HK-2 (cell line): ENCODE measurements at regions not wholly inside any gene's neighbourhood (a gene's known extent, or its start where the extent isn't known, plus 50 kb on each side); places are given as distances from the start of the nearest gene placed in this dataset.
"Not testable (repeated sequence)": the region's sequence is repeated elsewhere in the genome, so short reads cannot be mapped to it uniquely, and the experiment has no call there.

Source experiments
- DNase-seq: peaks from one replicate; pipeline ENCODE4 v3.0.0-alpha.2; 2018; ENCODE audit not compliant: unreplicated experiment

GRCh38 chr5:92637247-92637646 is 943.8 kb downstream of the NR2F1-AS1 start:
- no peak for DNase-seq

GRCh38 chr5:92635001-92635461 is 946.0 kb downstream of the NR2F1-AS1 start:
- DNase-seq: no peak

GRCh38 chr5:92633875-92634487 is 947.0 kb downstream of the NR2F1-AS1 start:
- DNase-seq: no peak

DNA sequence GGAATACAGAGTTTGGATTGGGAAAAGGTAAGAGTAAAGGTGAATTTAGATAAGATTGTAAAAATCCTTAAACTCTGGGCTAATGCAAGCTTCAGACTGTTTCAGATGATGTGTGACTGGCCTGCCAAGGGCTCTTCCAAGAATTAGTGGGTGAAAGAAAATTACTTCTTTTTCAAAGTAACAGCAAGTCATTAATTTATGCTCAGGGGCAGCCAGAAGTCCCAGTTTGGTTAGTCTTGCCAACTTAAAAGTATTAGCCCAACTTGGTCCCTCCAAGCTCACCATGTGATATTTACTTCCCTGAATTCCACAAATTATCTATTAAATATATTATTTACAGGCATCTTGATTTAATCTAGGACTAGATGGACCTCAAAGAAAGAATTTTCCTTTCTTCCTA is 947.8 kb downstream of the NR2F1-AS1 start:
- no peak for DNase-seq

- not testable (repeated sequence) for DNase-seq
Observed at GRCh38 chr5:92631237-92631701, 949.8 kb downstream of the NR2F1-AS1 start.

GRCh38 chr5:92629574-92629973 is 951.4 kb downstream of the NR2F1-AS1 start:
- DNase-seq: no peak

GRCh38 chr5:92629000-92629399 is 952.0 kb downstream of the NR2F1-AS1 start:
- no peak for DNase-seq

DNA sequence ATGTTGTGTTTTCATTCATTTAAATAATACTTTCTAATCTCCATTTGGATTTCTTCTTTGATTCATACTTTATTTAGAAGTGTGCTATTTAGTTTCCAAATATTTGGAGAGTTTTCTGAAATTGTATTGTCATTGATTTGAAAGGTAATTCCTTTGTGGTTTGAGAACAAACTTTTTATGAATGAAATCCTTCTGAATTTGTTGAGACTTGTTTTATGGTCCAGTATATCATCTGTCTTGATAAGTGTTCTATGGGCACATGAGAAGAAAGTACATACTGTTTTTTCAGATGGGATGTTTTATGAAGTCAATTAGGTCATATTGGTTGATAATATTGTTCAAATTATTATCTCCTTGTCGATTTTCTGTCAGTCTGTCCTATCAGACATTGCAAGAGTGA is 953.8 kb downstream of the NR2F1-AS1 start:
- DNase-seq: no peak

DNA sequence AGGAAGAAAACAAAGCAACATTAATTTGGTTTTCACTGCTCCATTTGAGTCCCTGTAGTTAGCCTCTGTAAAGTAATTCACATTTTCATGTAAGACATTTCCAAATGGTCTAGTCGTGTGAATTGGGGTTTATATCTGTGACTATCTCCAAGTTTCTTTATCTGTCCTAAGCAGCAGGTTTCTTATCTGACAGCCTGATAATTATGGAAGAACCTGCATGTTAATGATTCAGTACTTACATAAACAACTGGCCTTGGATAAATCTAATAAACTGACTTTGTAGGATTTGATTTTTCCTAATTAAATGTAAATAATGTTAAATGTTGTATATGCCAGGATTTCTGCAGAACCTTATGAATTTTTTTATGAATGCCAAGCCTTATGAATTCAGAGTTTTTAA is 964.9 kb downstream of the NR2F1-AS1 start:
- DNase-seq: no peak

- DNase-seq: no peak
Observed at GRCh38 chr5:92613546-92613945, 967.5 kb downstream of the NR2F1-AS1 start.

- not testable (repeated sequence) for DNase-seq
Observed at GRCh38 chr5:92610435-92610834, 970.6 kb downstream of the NR2F1-AS1 start.

GRCh38 chr5:92605591-92605990 is 975.4 kb downstream of the NR2F1-AS1 start:
- DNase-seq: no peak

DNA sequence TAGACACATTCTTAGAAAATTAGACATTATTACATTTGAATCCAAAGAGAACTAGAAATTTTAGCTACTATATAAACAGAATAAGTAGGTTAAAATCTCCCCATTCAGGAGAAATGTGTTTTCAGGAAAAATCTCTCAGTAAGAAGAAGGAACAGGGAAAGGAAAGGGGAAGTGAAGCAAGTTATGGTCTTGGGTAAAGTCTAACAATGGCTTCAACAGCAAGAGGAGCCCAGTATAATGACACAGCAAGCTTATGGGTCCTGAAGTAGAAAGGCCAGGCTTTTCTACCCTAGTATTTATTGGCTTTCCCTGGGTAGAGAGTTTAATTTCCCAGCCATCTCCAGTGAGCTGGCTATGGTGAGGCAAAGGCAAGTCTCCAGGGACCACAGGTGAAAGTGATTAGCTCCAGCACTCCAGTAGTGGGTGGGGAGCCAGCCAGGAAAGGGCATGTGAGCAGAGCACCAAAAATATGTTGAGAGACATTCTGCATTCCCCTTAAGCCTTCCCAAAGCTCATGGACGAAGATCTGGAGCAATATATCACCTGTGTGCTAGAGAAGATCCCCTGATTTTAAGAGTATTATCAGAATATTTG is 981.7 kb downstream of the NR2F1-AS1 start:
- no peak for DNase-seq

DNA sequence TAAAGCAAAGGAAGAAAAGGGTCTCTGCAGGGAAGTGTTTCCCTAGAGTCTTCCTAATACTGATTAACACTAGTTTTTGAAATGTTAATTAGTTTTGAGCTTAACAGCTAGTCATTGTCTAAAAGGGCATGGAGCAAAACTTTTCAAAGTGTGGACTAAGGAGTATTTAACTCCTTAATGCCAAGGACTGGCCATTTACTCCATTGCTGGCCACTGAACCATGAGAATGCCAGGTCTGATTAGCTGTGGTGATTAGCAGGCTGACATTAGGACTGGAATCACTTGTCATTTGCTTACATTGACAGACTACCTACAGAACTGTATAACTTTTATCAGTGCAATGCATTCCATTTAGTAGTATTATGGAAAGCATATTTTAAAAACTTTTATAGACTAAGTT is 987.0 kb downstream of the NR2F1-AS1 start:
- DNase-seq: no peak

DNA sequence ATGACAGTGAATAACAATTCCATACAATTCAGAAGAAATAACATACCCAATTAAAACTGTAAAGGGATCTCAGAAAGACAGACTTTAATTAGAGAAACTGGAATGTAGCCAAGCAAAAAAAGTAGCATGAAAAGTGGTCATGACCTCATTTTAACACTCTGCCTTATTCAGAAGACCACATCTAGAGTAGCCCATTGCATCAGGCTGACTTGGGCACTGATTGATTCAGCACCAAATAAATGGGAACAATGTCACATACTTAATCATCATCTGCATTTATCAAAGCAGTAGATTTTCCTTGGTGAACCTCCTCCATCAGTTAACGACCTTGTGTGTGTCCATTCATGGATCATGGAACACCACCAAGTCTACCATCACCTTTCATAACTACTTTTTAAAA is 992.1 kb downstream of the NR2F1-AS1 start:
- DNase-seq: no peak

- no peak for DNase-seq
Observed at GRCh38 chr5:92581690-92582089, 999.3 kb downstream of the NR2F1-AS1 start.

- DNase-seq: no peak
Observed at GRCh38 chr5:92581249-92581648, 999.8 kb downstream of the NR2F1-AS1 start.

GRCh38 chr5:92580814-92581213 is 1000.2 kb downstream of the NR2F1-AS1 start:
- DNase-seq: no peak

DNA sequence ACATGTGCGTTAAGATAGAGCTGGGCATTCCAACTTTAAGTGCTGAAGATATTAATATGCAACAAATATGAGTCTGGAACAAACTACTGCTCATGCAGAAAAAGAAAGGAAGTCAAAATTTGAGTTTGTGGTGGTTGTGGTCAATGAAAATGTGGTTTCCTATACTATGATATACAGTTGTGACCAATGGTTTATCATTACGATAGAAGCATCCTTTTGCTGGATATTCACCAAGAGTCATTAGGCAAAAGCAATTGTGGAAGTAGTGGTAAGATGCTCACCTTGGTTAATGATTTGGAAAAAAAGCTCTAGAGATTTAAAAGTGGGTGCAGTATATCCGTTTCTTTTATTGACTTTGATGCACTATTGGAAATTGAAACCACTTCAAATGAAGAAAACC is 1007.0 kb downstream of the NR2F1-AS1 start:
- no peak for DNase-seq

DNA sequence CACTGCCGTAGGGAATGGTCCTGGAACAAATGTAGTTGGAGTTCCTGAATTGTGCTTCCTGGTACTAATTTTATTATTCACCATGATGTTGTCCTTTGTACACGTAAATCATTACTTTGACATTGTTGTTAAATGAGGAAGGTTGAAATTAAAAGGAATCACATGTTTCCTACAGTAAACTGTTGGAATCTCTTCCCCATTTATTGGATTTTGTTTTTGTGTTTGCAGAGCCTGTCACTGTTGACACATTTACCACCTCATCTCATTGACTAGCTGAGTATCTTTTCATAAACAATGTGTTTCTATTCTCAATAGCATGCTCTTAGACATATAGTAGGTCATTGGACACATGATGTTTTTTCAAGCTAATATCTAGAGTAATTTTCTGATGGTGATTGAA is 1012.5 kb downstream of the NR2F1-AS1 start:
- no peak for DNase-seq

GRCh38 chr5:92567831-92568450 is 1013.1 kb downstream of the NR2F1-AS1 start:
- DNase-seq: no peak

DNA sequence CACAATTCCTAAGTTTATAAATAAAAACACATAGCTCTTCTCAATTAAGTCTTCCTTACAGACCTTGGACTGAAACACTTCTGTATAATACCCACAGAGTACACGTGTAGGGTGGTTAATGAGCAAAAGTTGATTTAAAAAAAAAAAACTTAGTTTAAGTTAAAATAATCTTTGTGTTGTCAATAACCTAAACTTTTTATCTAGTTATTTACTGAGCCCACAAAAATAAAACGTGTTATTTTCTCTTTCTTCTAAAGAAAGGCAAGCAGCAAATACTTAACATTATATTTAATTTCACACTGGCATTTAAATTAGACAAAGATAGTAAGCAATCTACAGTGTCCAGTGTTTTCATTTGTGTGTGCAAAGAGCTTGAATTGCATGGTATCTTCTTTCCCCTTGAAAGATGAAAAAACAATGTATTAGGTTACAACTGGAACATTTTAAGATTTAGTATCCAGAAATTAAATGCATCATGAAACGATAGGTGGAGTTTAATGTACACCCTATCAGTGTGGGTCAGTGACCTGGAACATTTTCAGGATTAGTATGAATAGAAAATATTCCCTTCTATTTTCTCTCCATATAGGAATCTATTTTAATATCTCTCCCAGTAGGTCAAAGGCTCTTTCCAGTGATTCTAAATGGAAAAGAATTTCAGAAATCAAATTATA is 1014.8 kb downstream of the NR2F1-AS1 start:
- no peak for DNase-seq

DNA sequence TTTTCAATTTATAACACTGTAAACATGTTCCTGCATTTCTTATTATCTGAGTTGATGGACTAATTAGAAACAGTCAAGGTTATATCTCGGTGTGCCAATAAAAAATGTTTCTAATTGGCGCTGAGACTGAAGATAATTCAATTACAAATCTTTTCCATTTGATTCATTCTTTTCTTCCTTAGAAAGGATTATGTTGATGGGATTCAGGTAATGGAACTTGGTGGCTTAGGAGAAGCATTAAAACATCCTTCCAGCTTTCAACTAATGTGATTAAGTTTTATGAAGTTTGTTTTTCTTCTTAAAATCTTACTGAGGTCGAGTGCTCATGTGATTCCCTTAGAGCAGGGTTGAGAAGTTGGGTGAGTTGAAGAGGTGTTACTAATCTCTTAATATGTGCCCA is 1015.3 kb downstream of the NR2F1-AS1 start:
- no peak for DNase-seq
